Islet precursor cell (in vitro differentiated cells): ENCODE measurements at regions not wholly inside any gene's neighbourhood (a gene's known extent, or its start where the extent isn't known, plus 50 kb on each side); places are given as distances from the start of the nearest gene placed in this dataset.

Source experiments
- DNase-seq: peaks from one replicate; pipeline ENCODE4 v3.0.0-alpha.2; 2018

DNA sequence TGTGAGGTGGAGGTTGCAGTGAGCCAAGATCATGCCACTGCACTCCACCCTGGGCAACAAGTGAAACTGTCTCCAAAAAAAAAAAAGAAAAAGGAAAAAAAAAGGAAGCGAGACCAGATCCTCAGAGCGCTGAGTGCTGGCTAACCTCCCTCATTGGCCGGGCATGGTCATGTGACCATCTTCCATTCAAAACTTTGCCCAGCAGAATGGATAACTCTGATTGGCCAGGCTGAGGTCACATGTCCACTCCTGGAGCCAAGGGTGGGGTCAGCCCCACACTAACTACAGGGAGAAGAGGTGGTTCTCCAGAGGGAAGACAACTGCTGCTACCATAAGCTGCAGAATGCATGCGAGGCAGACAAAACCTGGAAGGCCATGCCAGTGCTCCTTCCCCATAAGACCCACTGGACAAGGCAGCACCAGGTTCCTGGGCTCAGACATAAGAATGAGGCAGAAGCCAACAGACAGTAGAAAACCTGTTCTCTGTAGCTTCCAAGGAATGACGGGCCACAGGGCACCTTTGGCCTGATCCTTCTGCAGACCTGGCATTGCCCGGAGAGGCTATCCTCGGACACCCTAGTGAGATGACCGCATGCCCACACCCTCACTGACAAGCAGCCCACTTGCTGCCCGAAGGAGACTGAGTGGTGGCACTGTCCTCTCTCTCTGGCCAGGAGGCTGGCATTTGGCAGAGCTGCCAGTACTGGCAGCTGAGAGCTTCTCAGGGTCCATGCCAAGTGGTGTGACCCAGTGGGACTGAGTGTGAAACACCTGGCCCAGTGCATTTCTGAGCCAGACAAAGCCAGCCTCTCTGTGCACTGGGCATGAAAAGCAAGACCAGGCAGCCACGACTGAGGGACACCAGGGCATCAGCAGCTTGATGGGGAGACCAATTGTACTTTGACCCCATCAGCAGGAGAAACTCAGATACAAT, 311.9 kb upstream of the SULF2 start:
- no peak for DNase-seq

GRCh38 chr20:48096212-48096875, 311.1 kb upstream of the SULF2 start:
- DNase-seq: no peak

DNA sequence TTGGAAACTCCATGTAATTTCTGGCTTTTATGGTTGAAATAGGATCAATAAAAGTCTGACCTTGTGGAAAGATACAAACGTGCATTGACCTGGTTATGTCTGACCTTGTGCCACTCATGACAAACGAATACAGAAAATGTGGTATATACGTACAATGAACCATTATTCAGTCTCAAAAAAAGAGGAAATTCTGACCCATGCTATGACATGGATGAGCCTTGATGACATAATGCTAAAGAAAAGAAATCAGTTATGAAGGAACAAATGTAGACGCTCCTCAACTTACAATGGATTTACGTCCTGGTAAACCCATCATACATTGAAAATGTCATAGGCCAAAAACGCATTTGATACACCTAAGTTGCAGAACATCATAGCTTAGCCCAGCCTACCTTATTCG, 309.7 kb upstream of the SULF2 start:
- no peak for DNase-seq

DNA sequence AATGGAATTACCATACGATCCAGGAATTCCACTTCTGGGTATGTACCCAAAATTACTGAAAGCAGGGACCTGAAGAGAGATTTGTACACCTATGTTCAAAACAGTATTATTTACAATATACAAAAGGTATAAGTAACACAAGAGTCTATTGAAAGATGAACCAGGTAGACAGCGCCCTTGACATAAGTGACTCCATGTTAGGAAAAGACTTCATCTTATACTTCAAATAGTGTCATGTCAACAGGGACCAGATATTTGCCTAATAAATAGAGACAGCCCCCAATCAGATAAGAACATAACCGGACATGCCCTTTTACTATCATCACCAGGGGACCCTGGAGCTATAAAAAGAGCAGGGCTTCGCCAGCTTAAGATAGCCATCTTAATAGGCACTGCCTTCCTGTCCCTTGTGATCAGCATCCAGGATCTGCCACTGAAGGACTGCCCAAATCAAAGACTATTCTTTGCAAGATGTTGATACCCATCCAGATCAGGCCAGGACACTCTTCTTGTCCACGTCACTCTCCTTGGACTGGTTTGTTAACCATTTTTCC, 309.0 kb upstream of the SULF2 start:
- DNase-seq: no peak

DNA sequence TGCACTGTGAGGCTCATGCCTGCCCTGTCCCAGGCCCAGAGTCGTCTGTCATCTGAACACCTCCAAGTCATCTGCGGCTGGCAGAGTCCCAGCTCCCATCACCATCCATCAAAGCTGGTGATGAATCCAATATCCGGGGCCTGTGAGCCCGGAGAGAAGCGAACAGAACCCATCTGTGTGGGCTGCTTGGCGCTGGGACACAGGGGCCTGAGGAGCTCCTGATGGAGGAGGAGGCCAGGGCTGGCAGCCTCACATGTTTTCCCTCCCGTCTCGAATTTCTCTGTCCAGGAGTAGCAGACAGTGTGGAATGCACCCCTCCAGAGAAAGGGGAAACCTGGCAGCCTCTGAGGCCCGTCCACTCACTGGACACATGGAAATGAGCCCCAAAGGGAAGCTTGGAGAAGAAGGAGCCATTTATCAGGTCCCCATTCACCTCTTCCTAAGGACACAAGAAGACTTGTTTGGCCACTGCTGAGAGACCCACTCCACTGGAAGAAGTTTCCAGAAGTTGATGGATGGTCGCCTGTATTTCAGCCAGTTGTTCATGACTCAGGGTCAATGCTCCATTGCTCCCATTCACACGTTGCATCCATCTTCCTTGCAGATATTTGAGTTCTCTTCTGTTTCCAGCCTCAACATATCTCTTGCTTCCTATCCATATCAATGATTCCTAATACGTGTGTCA, 307.5 kb upstream of the SULF2 start:
- no peak for DNase-seq

DNA sequence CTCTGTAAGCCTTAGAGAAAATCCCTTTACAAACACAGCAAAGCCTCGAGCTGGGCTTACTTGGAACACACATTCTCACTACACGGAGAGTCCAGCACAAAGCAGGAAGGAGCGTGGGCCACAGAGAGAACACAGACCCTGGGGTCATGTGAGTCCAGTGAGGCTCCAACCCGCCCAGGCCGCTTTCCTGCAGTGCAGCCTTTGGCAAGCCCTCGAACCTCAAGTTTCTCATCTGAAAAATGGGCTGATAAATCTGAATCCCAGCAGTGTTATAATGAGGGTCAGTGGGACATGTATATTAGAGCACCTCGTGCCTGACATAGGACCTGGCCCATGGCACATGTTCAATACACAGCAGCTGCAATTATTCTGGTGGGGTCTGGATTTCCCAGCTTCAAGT, 305.5 kb upstream of the SULF2 start:
- DNase-seq: no peak

- no peak for DNase-seq
Measured at GRCh38 chr20:48090314-48090713, 305.0 kb upstream of the SULF2 start.

- DNase-seq: no peak
Measured at GRCh38 chr20:48080583-48080982, 295.3 kb upstream of the SULF2 start.

GRCh38 chr20:48079028-48079427, 293.7 kb upstream of the SULF2 start:
- no peak for DNase-seq

DNA sequence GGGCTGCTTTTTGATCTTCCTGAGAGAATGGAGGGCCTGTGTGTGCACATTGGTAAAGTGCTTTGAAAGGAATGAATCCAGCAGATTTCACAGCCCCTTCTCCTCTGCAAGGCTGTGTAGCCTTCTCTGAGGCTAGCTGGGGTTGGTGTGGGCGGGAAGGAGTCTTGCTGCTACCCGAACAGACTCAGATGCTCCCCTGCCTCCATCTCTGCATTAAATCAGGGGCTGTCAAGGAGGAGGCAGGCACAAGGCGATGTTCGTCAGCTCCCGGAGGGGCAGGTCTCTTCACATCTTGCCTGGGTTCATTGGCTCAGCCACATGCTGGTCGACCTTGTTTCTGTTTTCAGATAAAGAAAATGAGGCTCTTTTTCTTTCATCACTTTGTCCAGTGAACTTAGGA, 291.5 kb upstream of the SULF2 start:
- DNase-seq: no peak

DNA sequence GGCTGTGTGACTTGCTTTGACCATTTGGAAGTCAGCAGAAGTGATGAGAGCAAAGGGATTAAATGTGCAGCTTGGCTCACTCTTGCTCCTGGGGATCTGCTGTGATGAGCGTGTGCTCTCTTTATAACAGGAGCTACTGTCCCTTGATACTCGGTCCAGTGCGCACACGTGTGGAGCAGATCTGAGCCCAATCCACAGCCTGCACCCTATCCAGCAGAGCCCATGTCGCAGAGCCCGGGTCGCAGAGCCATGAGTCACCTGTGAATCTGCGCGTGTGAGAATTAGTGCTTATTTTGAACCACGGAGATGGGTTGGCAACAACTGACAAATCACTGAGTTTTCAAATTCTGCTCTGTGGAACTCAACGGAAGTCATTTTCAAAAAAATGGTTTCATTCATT, 291.0 kb upstream of the SULF2 start:
- no peak for DNase-seq

- DNase-seq: no peak
Measured at GRCh38 chr20:48075591-48076174, 290.4 kb upstream of the SULF2 start.

DNA sequence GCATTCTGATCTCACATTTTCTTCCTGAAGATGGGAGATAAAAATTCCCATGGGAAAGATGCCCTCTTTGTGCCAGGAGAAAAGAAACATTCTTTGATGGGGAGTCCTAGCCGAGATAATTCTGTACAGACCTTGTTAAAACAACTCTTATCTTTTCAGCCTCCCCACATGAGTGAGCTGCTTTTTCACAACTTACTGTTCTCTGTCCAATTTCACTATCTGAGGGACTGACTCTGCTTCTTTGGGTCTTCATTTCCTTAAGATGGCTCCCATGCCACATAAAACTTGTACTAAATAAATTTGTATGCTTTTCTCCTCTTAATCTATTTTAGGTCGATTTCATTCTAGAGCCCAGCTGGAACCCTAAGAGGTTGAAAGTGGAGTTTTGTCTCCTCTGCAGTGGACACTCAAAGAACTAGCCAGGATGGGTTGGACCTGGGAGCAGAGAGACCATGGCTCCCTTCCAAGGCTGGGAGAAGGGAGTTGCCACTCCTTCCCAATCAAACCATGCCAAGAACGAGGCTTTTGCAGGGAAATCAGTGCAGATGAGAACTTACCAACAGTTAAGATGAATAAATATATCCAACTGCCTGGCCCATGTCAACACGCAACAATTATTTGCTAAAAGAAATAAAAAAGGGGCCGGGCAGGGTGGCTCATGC, 285.8 kb upstream of the SULF2 start:
- no peak for DNase-seq

DNA sequence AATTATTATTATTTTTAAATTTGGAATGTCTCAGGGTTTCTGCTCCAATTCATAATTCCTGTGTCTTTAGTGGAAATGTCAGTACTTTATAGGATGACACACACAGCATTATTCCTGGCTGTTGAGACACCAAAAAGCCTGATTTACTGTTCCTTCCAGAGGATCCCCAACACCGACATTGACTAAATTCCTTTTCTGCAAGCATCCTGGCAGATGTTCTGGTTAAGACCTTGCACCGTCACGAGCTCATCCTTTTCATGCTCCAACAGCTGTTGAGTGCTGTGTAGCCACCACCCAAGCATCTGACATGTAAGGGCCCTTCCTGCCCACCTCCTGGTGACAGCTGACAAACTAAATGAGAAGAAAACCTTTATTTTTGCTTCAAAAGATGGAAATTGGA, 284.3 kb upstream of the SULF2 start:
- DNase-seq: no peak

DNA sequence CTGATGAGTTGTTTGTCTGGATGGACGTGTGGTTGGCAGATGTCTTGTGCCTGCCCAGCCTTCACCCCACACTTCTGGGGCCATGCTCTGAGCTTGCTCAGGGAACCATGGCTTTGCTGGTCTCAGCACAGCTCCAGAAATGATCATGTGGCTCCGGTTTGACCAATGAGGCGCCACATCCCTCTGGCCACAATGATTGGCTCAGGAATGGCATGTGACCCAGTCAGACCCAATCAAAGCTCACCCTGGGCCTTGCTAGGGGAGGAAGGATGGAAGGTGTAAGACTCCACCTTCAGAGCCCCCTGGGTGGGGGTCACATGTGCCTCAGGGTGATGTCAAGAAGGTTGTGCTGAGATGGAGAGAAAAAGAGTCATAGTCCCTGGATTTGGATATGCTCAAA, 281.6 kb upstream of the SULF2 start:
- no peak for DNase-seq

GRCh38 chr20:48066246-48066645, 281.0 kb upstream of the SULF2 start:
- DNase-seq: no peak

GRCh38 chr20:48065833-48066232, 280.6 kb upstream of the SULF2 start:
- no peak for DNase-seq

GRCh38 chr20:48064929-48065328, 279.6 kb upstream of the SULF2 start:
- no peak for DNase-seq

- DNase-seq: no peak
Measured at GRCh38 chr20:48060841-48061720, 275.8 kb upstream of the SULF2 start.

DNA sequence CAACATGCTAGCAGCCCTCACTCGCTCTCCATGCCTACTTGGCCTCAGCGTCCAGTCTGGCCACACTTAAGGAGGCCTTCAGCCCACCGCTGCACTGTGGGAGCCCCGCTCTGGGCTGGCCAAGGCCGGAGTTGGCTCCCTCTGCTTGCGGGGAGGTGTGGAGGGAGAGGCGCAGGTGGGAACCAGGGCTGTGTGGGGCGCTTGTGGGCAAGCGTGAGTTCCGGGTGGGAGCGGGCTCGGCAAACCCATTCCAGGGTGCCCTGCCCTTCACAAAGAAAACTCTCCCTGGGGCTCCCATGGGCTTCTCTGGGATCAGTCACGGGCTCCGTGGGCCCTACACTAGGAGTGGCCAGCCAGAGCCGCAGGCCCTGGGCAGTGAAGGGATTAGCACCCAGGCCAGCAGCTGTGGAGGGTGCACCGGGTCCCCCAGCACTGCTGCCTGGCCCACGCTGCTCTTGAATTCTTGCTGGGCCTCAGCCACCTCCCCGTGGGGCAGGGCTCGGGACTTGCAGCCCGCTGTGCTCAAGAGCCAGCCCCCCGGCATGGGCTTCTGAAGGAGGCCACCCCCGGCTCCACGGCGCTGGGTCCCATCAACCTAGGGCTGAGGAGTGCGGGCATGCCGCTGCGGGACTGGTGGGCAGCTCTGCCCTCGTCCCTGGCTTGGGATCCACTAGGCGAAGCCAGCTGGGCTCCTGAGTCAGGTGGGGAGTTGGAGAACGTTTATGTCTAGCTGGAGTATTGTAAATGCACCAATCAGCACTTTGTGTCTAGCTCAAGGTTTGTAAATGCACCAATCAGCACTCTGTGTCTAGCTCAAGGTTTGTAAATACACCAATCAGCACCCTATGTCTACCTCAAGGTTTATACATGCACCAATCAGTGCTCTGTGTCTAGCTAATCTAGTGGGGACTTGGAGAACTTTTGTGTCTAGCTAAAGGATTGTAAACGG, 273.6 kb upstream of the SULF2 start:
- no peak for DNase-seq
